ENCODE measurements at regions not wholly inside any gene's neighbourhood (a gene's known extent, or its start where the extent isn't known, plus 50 kb on each side); places are given as distances from the start of the nearest gene placed in this dataset.

DNA sequence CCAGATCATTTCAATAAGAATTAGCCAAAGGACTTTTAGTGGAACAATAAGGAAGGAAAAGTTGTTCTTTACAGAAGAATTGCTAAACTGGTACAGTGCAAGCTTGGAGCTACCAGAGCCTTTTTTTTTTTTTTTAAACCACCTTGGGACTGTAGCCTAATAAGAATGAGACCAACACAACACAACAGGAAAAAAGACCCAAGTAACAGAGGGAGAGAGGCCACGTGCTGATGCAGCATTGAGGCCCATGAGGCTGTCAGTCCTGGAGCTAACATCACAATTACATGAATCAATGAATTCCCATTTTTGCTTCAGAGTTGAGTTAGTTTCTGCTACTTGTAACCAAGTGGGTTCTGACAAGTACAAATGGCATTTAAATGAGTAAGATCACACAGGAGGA lies 149.0 kb upstream of the EEA1 start:
- WGBS (ENCODE audit: extremely low coverage, insufficient coverage, insufficient read length) = no CpG with 5 or more reads among the region's 1 CpG
- H2BK12ac ChIP-seq (ENCODE audit: low read length) = no peak overlapping the region
- H3K4me2 ChIP-seq (ENCODE audit: low read length) = no peak overlapping the region
- no peak overlapping the region for H3K4ac ChIP-seq (ENCODE audit: low read depth, low read length)
- DNase-seq = peak; percentile 18 to 55
- no peak overlapping the region for H3K23ac ChIP-seq (ENCODE audit: low read length)
- no peak overlapping the region for H4K8ac ChIP-seq (ENCODE audit: low read depth, low read length)
- no peaks in the 10 kb centered on the region for H3K36me3 ChIP-seq (ENCODE audit: control insufficient read depth in 1 of 2, insufficient read depth in 2 of 2, low read length in 2 of 2)
- no peak overlapping the region for H4K12ac ChIP-seq (ENCODE audit: low read depth, low read length)
- no peak overlapping the region for H3K18ac ChIP-seq (ENCODE audit: low read length)
- H3K4me1 ChIP-seq (ENCODE audit: control insufficient read depth in 1 of 2, insufficient read depth in 2 of 2, low read length in 2 of 2) = peaks cover 8 to 14% of the 10 kb centered on the region in 2 experiments
- no peak overlapping the region for H3K9ac ChIP-seq (ENCODE audit: low read length)
- no peak overlapping the region for H3K27ac ChIP-seq (ENCODE audit: low read depth, low read length)
- H3K14ac ChIP-seq (ENCODE audit: low read length) = no peak overlapping the region
- H3K9me3 ChIP-seq (ENCODE audit: insufficient read depth, low read depth, low read length) = no peaks in the 10 kb centered on the region
- no peak overlapping the region for H2BK5ac ChIP-seq (ENCODE audit: low read depth, low read length, poor library complexity)
- no peak overlapping the region for H2BK120ac ChIP-seq (ENCODE audit: insufficient read depth, low read length, poor library complexity)
- no peak overlapping the region for H2AFZ ChIP-seq (ENCODE audit: insufficient read depth, low read length, poor library complexity)
- H3K79me1 ChIP-seq (ENCODE audit: low read length) = peaks cover 5% of the 10 kb centered on the region
- H2AK5ac ChIP-seq (ENCODE audit: low read length) = no peak overlapping the region
- no peaks in the 10 kb centered on the region for H3K27me3 ChIP-seq (ENCODE audit: insufficient read depth, low read length)
- no peak overlapping the region for H4K91ac ChIP-seq (ENCODE audit: low read depth, low read length)
- no peak overlapping the region for H3K4me3 ChIP-seq (ENCODE audit: low read depth, low read length)
- peaks cover 2% of the 10 kb centered on the region for H3K79me2 ChIP-seq (ENCODE audit: control insufficient read depth, insufficient read depth, low read length, poor library complexity)

DNA sequence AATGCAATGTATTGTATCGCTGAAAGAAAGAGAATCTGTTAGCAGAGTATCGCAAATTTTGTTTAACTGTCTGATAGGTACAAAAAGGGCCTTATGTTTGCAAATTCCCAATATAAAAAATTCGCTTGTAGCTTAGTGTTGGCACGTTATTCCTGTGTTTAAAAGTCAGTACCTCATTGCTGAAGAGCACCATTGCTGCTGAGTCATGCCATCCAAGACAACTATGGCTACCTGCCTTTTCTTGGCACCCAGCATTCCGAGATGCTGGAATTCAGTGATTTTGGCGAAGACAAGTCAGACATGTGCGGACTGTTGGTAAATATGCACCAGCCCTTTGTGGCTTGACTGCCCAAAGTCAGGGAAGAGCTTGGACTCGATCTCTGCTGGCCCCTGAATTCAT lies 149.5 kb upstream of the EEA1 start:
- Histone ChIP-seq H3K4me1 (ENCODE audit: control insufficient read depth in 1 of 2, insufficient read depth in 2 of 2, low read length in 2 of 2) (peaks cover 8 to 14% of the 10 kb centered on the region in 2 experiments), H3K79me1 (ENCODE audit: low read length) (peaks cover 5% of the 10 kb centered on the region), H3K14ac (ENCODE audit: low read length) (no peak overlapping the region), H2BK120ac (ENCODE audit: insufficient read depth, low read length, poor library complexity) (no peak overlapping the region), H2BK12ac (ENCODE audit: low read length) (no peak overlapping the region), H3K9ac (ENCODE audit: low read length) (no peak overlapping the region), H2AFZ (ENCODE audit: insufficient read depth, low read length, poor library complexity) (no peak overlapping the region), H3K36me3 (ENCODE audit: control insufficient read depth in 1 of 2, insufficient read depth in 2 of 2, low read length in 2 of 2) (no peaks in the 10 kb centered on the region), H4K8ac (ENCODE audit: low read depth, low read length) (no peak overlapping the region), H2AK5ac (ENCODE audit: low read length) (no peak overlapping the region), H3K4ac (ENCODE audit: low read depth, low read length) (no peak overlapping the region), H2BK5ac (ENCODE audit: low read depth, low read length, poor library complexity) (no peak overlapping the region), H3K9me3 (ENCODE audit: insufficient read depth, low read depth, low read length) (no peaks in the 10 kb centered on the region), H3K4me3 (ENCODE audit: low read depth, low read length) (no peak overlapping the region), H4K91ac (ENCODE audit: low read depth, low read length) (no peak overlapping the region), H3K27me3 (ENCODE audit: insufficient read depth, low read length) (no peaks in the 10 kb centered on the region), H3K18ac (ENCODE audit: low read length) (no peak overlapping the region), H3K4me2 (ENCODE audit: low read length) (no peak overlapping the region), H4K12ac (ENCODE audit: low read depth, low read length) (no peak overlapping the region), H3K79me2 (ENCODE audit: control insufficient read depth, insufficient read depth, low read length, poor library complexity) (peaks cover 2% of the 10 kb centered on the region), H3K23ac (ENCODE audit: low read length) (no peak overlapping the region), H3K27ac (ENCODE audit: low read depth, low read length) (no peak overlapping the region)
- WGBS (ENCODE audit: extremely low coverage, insufficient coverage, insufficient read length) = no CpG with 5 or more reads among the region's 8 CpGs
- DNase-seq = no peak

GRCh38 chr12:93079271-93079670 lies 150.2 kb upstream of the EEA1 start:
- Histone ChIP-seq H3K27ac (ENCODE audit: low read depth, low read length) (no peak overlapping the region), H3K9ac (ENCODE audit: low read length) (no peak overlapping the region), H2AK5ac (ENCODE audit: low read length) (no peak overlapping the region), H2BK5ac (ENCODE audit: low read depth, low read length, poor library complexity) (no peak overlapping the region), H4K8ac (ENCODE audit: low read depth, low read length) (peak overlapping the region; percentile 2), H3K4me3 (ENCODE audit: low read depth, low read length) (no peak overlapping the region), H3K23ac (ENCODE audit: low read length) (no peak overlapping the region), H2AFZ (ENCODE audit: insufficient read depth, low read length, poor library complexity) (no peak overlapping the region), H3K9me3 (ENCODE audit: insufficient read depth, low read depth, low read length) (no peaks in the 10 kb centered on the region), H3K4me2 (ENCODE audit: low read length) (no peak overlapping the region), H3K36me3 (ENCODE audit: control insufficient read depth in 1 of 2, insufficient read depth in 2 of 2, low read length in 2 of 2) (no peaks in the 10 kb centered on the region), H4K91ac (ENCODE audit: low read depth, low read length) (no peak overlapping the region), H3K4ac (ENCODE audit: low read depth, low read length) (no peak overlapping the region), H2BK12ac (ENCODE audit: low read length) (no peak overlapping the region), H3K14ac (ENCODE audit: low read length) (no peak overlapping the region), H3K27me3 (ENCODE audit: insufficient read depth, low read length) (no peaks in the 10 kb centered on the region), H3K4me1 (ENCODE audit: control insufficient read depth in 1 of 2, insufficient read depth in 2 of 2, low read length in 2 of 2) (peaks cover 8 to 14% of the 10 kb centered on the region in 2 experiments), H3K79me2 (ENCODE audit: control insufficient read depth, insufficient read depth, low read length, poor library complexity) (peaks cover 2% of the 10 kb centered on the region), H4K12ac (ENCODE audit: low read depth, low read length) (no peak overlapping the region), H3K18ac (ENCODE audit: low read length) (no peak overlapping the region), H2BK120ac (ENCODE audit: insufficient read depth, low read length, poor library complexity) (no peak overlapping the region), H3K79me1 (ENCODE audit: low read length) (peaks cover 5% of the 10 kb centered on the region)
- DNase-seq = no peak
- WGBS (ENCODE audit: extremely low coverage, insufficient coverage, insufficient read length) = no CpG with 5 or more reads among the region's 3 CpGs

- Histone ChIP-seq H3K4me2 (ENCODE audit: low read length) (no peak overlapping the region), H3K4ac (ENCODE audit: low read depth, low read length) (no peak overlapping the region), H4K91ac (ENCODE audit: low read depth, low read length) (peak overlapping the region; percentile 61), H3K27me3 (ENCODE audit: insufficient read depth, low read length) (no peaks in the 10 kb centered on the region), H3K4me3 (ENCODE audit: low read depth, low read length) (no peak overlapping the region), H3K79me1 (ENCODE audit: low read length) (peaks cover 5% of the 10 kb centered on the region), H4K12ac (ENCODE audit: low read depth, low read length) (no peak overlapping the region), H3K9ac (ENCODE audit: low read length) (no peak overlapping the region), H2BK120ac (ENCODE audit: insufficient read depth, low read length, poor library complexity) (no peak overlapping the region), H3K9me3 (ENCODE audit: insufficient read depth, low read depth, low read length) (no peaks in the 10 kb centered on the region), H2BK12ac (ENCODE audit: low read length) (no peak overlapping the region), H3K18ac (ENCODE audit: low read length) (no peak overlapping the region), H2AK5ac (ENCODE audit: low read length) (no peak overlapping the region), H3K79me2 (ENCODE audit: control insufficient read depth, insufficient read depth, low read length, poor library complexity) (peaks cover 2% of the 10 kb centered on the region), H3K14ac (ENCODE audit: low read length) (no peak overlapping the region), H3K36me3 (ENCODE audit: control insufficient read depth in 1 of 2, insufficient read depth in 2 of 2, low read length in 2 of 2) (no peaks in the 10 kb centered on the region), H4K8ac (ENCODE audit: low read depth, low read length) (peak overlapping the region; percentile 14), H2BK5ac (ENCODE audit: low read depth, low read length, poor library complexity) (no peak overlapping the region), H3K4me1 (ENCODE audit: control insufficient read depth in 1 of 2, insufficient read depth in 2 of 2, low read length in 2 of 2) (peaks cover 8 to 14% of the 10 kb centered on the region in 2 experiments), H3K27ac (ENCODE audit: low read depth, low read length) (no peak overlapping the region), H2AFZ (ENCODE audit: insufficient read depth, low read length, poor library complexity) (no peak overlapping the region), H3K23ac (ENCODE audit: low read length) (no peak overlapping the region)
- no peak for DNase-seq
- WGBS (ENCODE audit: extremely low coverage, insufficient coverage, insufficient read length) = no CpG with 5 or more reads among the region's 6 CpGs
Measured at GRCh38 chr12:93079976-93080375, 150.9 kb upstream of the EEA1 start.
